ENCODE measurements at regions not wholly inside any gene's neighbourhood (a gene's known extent, or its start where the extent isn't known, plus 50 kb on each side); places are given as distances from the start of the nearest gene placed in this dataset.
"Not testable (repeated sequence)": the region's sequence is repeated elsewhere in the genome, so short reads cannot be mapped to it uniquely, and the experiment has no call there.

DNA sequence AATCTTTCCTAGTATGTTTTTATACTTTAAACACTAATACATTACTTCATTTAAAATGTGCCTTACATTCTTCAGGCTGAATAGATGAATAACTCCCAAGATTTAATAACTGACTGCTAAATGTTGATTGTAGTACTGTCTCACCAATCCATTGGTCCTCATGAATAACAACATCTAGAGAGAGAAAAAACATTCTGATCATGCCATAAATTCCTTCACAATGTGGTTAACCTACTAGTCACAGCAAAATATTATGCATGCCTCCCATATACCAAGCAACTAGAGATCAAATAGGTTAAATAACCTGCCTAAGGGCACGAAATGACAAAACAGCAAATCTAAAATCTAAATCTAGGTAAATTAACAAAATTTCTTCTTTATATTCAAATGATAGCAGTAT lies 66.2 kb downstream of the SYT15 start:
- H3K4me3 ChIP-seq (ENCODE audit: low read depth, low read length); DNase-seq (ENCODE audit: low read depth): not testable (repeated sequence)

DNA sequence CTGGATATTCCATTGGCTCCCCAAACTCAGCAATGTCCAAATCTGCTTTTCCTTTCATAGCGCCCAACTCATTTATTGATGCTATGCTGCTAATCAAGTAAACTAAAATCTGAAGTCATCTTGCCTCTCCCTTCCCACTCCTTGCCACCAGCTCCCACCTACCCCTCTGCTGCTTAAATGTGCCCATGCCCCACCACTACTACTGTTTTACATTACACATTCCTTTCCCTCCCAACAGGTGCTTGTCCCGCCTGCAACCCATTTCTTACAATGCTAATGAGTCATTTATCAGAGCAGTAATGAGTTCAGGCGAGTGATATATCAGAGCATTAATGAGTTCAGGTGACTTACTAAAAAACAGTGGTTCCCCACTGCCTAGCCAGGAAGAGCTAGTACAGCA lies 67.2 kb downstream of the SYT15 start:
- not testable (repeated sequence) for H3K4me3 ChIP-seq (ENCODE audit: low read depth, low read length); DNase-seq (ENCODE audit: low read depth)

DNA sequence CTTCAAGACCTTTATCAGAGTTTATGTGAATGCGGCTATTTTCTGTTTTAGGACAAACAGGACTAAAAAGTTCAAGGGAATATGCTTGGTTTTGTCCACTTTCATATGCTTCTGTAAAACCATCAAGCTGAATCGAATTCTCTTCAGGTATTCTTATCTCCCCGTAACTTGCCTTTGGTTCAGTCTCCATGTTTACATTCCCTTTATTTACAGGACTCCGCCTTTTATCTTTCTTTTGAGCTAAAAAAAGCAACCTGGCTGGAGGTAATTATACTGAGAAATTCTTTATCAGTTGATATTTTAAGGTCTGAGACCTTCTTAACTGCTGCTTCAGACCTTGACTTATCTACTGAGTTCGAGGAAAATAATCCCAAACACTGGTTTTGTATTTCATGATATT lies 72.0 kb downstream of the SYT15 start:
- H3K4me3 ChIP-seq (ENCODE audit: low read depth, low read length); DNase-seq (ENCODE audit: low read depth): not testable (repeated sequence)

DNA sequence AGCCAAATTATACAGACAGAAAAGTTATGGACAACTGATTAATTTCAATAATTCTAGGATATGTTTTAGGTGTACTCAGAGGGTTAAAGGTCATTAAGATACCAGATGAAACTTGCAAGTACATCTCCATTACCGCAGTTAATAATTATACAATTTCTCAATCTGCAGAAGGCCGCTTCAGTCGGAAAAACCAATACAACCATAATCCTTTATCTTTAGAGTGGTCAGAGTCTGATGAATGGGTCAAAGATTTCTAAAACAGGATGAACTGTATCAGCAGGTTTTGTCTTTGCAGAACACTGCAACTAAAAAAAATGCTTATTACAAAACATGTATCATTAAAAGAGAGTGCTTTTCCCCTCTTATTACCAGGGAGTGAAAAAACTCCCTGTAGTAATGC lies 78.5 kb downstream of the SYT15 start:
- not testable (repeated sequence) for DNase-seq (ENCODE audit: low read depth); H3K4me3 ChIP-seq (ENCODE audit: low read depth, low read length)

DNA sequence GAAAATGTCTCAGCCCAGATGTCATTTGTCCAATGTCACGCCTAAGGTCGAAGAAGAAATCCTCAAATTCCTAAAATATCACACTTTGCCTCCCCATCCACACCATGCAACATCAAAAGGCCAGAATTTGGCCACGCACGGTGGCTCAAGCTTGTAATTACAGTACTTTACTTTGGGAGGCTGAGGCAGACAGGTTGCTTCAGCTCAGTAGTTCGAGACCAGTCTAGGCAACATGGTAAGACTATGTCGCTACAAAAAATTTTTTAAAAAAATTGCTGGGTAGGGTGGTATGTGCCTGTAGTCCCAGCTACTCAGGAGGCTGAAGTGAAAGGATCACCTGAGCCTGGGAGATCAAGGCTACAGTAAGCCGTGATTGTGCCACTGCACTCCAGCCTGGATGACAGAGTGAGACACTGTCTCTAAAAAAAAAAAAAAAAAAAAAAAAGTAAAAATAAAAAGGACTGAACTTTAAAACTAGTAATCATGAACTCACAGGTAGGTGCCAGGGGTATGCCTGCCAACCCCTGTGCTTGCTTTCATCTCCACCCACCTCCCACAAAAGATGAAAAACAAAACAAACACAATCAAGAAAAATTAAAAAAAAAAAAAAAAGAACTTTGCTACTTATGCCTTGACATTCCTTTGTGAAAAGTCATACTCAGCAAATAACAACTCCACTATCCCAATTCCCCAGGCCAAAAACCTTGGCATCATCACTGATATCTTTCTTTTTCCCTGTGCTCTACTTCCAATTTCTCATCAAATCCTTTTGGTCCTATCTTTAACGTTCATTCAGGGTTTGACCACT lies 81.3 kb downstream of the SYT15 start:
- DNase-seq (ENCODE audit: low read depth); H3K4me3 ChIP-seq (ENCODE audit: low read depth, low read length): not testable (repeated sequence)

DNA sequence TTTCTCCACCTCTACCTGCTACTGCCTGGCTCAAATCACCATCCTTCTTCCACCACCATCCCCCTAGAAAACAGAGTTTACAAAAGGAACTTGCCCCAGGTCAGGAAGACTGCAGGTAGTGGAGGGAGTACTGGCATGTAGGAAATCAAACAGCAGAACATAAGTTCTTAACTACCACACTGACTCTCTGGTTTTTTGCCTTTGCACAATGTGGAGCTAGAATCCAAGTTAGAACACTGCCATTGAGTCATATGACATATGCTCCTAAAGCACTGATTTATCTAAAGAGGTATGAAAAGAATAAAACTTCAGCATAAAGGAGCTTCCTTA lies 81.9 kb downstream of the SYT15 start:
- DNase-seq (ENCODE audit: low read depth); H3K4me3 ChIP-seq (ENCODE audit: low read depth, low read length): not testable (repeated sequence)

DNA sequence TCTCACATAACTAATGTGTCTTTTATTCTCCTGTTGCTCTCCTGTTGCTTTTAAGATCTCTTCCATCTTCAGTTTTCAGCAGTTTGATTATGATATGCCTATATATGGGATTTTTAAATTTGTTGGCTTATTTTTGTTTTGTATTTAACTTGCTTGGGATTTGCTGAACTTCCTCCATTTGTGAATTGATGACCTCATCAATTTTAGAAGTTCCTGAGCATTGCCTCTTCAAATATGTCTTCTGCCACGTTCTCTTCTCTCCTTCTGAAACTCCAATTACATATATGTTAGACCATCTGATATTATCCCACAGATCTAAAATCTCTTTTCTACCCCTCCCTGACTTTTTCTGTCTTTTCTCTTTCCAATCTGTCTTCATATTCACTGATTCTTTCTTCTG lies 86.6 kb downstream of the SYT15 start:
- DNase-seq (ENCODE audit: low read depth); H3K4me3 ChIP-seq (ENCODE audit: low read depth, low read length): not testable (repeated sequence)

DNA sequence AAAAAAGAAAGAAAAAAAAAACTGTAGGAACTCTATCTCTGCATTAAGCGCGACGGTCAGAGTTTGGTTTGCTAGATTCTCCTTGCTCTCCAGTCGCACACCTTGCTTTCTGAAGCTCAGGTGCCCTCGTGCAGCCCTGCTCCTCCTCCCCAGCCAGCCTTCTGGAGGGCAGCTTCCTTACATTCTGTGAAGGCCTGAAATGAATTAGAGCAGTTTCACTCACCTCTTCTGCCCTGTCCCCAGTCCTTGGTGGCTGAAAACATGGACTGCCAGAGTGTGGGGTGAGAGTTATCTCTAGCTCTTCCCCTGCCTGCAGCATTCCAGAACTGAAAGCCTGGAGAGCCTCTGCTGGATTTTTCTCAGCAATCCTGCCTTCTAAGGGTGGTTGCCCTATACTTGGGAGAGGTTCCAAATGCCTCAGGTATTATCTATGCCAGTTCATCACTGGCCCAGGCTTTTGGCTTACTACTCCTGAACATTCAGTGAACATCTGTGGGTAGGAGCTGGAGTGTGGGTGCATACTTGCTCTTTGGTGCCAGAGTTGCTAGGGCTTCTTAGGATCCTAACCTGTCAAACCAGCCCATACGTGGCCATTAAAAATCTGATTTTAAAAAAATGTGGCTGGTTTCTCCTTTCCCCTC lies 89.5 kb downstream of the SYT15 start:
- DNase-seq (ENCODE audit: low read depth) = not testable (repeated sequence)

DNA sequence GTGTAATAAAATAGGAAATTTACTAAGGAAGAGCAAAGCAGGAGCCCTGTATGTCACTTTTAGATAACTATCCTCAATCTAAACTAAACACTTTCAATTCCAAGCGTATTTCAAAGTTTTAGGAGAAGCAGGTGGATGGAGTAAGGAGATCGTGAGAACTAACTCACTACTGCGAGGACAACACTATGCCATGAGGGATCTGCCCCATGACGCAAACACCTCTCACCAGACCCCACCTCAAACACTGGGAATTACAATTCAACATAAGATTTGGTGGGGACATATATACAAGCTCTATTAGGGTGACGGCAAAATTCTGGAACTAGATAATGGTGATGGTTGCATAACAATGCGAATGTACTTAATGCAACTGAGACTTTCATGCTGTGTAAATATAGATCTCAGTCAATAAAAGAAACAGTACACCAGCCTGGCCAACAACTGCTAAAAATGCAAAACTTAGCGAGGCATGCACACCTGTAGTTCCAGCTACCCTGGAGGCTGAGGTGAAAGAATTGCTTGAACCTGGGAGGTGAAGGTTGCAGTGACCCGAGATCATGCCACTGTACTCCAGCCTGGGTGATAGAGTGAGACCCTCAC lies 99.0 kb downstream of the SYT15 start:
- not testable (repeated sequence) for DNase-seq (ENCODE audit: low read depth); H3K4me3 ChIP-seq (ENCODE audit: low read depth, low read length)

More for the DNA sequence above, 89.5 kb downstream of the SYT15 start:
- not testable (repeated sequence) for H3K4me3 ChIP-seq (ENCODE audit: low read depth, low read length)

DNA sequence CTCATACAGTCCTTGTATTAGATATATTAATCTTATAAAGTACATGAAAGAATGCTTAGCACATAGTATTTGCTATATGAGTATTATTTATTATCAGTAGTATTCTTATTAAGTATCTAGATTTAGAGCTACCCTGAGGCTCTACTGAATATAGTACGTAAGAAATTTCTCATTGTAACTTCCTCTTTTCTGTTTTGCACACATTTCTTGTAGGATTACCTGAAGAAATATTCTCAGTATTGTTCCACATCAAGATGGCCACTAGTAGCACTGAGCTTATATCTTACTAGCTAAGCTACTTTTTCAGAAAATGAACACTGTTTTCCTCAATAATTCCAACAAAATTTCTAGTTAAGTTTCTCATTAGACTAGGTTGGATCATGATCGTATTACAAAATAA lies 112.5 kb downstream of the SYT15 start:
- not testable (repeated sequence) for DNase-seq (ENCODE audit: low read depth); H3K4me3 ChIP-seq (ENCODE audit: low read depth, low read length)

DNA sequence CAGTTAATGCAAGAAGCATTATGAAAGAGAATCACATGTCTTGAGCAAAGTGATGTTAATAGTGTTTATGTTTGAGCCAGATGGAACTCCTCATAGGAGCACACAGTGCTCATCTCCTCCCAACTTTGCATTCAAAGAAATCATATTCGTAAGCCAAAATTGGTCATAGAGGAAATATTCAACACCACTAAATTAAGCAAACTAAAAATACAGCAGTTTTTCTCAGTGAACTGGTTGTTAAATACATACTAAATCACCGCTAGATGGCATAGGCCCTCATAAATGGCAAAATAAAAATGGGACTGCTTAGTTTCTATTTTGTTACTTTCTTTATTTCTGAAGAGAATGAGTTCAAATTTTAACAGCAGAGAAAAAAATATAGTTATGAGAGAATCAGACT lies 114.3 kb downstream of the SYT15 start:
- not testable (repeated sequence) for DNase-seq (ENCODE audit: low read depth); H3K4me3 ChIP-seq (ENCODE audit: low read depth, low read length)
- TF ChIP-seq, protein P1, sequence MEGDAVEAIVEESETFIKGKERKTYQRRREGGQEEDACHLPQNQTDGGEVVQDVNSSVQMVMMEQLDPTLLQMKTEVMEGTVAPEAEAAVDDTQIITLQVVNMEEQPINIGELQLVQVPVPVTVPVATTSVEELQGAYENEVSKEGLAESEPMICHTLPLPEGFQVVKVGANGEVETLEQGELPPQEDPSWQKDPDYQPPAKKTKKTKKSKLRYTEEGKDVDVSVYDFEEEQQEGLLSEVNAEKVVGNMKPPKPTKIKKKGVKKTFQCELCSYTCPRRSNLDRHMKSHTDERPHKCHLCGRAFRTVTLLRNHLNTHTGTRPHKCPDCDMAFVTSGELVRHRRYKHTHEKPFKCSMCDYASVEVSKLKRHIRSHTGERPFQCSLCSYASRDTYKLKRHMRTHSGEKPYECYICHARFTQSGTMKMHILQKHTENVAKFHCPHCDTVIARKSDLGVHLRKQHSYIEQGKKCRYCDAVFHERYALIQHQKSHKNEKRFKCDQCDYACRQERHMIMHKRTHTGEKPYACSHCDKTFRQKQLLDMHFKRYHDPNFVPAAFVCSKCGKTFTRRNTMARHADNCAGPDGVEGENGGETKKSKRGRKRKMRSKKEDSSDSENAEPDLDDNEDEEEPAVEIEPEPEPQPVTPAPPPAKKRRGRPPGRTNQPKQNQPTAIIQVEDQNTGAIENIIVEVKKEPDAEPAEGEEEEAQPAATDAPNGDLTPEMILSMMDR (IDR thresholded peaks at IDR 0.05; ENCODE audit: control insufficient read depth, extremely low read depth, insufficient read depth) = 0 out of 2 replicates have a peak, but pooled peaks have one; percentile 5

DNA sequence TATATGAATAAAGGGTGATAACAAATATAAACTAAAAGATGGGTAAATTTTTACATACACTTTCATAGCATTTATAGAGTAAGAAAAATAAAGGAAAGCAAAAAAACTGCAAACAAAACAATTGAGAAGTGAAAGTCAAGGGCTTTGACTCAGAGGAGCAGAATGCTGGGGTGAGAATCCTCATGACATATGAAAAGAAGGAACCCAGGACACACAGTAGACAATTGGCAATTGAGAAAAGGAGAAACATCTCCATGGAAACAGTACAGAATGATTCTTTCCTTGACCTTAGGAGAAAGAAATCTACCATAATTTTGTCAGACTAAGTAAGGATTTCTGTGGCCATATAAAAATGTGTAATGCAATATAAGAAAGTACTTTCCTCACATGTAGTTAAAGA lies 138.3 kb downstream of the SYT15 start:
- not testable (repeated sequence) for DNase-seq (ENCODE audit: low read depth); H3K4me3 ChIP-seq (ENCODE audit: low read depth, low read length)

DNA sequence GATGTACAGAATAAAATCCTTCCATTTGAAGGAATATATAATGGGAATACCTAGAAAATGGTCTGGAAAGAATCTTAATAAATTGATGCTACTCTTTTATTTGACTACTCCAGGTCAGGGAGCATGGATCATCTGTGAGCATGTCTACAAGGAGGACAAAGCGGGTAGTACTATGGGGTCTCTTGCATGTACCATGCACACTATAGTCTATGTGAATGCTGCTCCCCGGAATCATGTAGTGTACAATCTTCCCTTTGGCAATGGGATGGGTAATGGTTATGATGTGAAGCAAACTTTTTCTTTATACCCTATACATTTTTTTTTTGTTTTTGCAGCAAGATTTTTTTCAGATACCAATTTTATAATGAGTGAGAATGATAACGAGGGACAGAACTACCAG lies 139.1 kb downstream of the SYT15 start:
- not testable (repeated sequence) for H3K4me3 ChIP-seq (ENCODE audit: low read depth, low read length); DNase-seq (ENCODE audit: low read depth)

DNA sequence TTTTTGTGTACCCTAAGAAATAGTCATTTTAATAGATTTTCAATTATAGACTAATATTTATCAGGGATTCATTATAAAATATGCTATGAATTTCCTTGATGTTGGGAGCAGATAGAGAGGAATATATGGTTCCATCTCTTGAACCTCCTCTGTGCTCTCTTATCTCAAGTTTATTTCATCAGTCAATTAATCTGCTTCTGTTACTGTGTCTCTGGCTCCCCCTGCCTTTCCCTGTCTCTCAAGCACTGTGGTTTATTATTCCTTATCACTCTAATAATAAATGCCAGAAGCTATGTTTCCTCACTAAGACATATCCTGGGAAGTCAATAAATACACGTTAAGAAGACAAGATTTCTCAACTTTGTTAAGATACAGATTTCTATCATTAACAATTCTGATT lies 141.5 kb downstream of the SYT15 start:
- peak; percentile 35 for DNase-seq (ENCODE audit: low read depth)
- TF ChIP-seq, protein P1 (IDR thresholded peaks at IDR 0.05; ENCODE audit: control insufficient read depth, extremely low read depth, insufficient read depth) = peak; percentile 62
- not testable (repeated sequence) for H3K4me3 ChIP-seq (ENCODE audit: low read depth, low read length)

DNA sequence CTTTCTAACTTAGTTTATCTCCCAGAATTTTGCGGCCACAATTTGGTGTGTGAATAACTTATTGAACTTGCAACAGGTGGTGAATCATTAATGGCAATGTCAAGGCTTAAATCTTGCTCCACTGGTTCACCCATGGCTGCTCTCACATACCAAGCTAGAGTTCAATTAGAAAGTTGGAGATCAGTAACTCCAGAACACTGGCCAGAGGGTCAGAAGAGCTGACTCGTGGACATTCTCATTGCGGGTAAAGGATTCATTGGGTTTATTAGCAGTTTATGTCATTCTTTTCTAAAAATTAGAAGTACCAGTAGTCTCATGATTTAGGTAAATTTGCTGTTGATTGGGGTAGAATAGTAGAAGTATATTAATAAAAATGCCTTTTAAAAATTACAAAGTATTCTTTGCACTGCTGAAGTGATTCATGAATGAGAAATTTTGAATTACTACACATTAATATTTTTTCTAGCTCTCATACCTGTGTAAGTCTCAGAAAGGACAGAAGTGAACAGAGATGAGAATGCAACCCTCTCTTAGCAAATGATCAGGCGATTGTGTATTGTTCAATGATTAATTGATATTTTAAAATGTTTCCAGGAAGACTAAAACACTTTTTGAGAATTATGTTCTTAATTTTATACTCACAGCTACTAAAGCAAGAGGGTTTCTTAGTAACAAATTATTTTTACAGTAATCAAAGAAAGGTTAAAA lies 142.0 kb downstream of the SYT15 start:
- DNase-seq (ENCODE audit: low read depth); H3K4me3 ChIP-seq (ENCODE audit: low read depth, low read length): not testable (repeated sequence)

DNA sequence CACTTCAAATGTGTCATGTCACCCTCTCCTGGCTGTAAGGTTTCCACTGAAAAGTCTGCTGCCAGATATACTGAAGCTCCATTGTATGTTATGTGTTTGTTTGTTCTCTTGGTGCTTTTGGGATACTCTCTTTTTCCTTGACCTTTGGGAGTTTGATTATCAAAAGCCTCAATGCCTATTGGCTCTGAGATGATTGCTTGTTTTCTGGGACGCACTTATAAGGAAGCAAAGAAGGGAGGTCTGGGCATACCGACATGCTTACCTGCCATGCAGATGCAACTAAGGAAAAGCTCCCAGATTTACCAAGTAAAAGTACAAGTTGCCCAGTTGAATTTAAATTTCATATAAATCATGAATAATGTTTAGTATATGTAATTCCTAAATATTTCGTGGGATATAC lies 145.3 kb downstream of the SYT15 start:
- not testable (repeated sequence) for DNase-seq (ENCODE audit: low read depth); H3K4me3 ChIP-seq (ENCODE audit: low read depth, low read length)

DNA sequence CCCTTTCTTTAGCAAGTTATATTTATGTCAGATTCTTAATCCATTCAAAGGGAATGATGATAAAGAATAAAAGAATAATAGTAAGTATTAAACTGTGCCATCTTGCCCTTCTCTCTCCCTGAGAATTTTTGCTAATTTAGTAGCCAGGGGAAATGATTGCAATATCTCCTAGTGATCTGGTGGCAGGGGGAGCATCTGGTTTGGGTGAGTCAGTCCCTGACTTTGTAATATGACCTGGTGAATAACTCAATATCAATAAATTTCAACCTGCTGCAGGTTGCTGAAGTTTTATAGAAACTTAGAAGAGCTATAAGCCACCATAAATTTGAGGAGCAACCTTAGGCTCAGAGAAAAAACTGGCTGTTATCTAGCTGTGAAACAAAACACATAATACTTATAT lies 149.4 kb downstream of the SYT15 start:
- DNase-seq (ENCODE audit: low read depth); H3K4me3 ChIP-seq (ENCODE audit: low read depth, low read length): not testable (repeated sequence)
